Heart right ventricle (tissue), 16 donors: ENCODE measurements at regions not wholly inside any gene's neighbourhood (a gene's known extent, or its start where the extent isn't known, plus 50 kb on each side); places are given as distances from the start of the nearest gene placed in this dataset.

ENCODE experiments used
- ATAC-seq, 8 donors: fragments of 200-7000 bp; cut with Tn5 transposase; one replicate each; pipeline ENCODE4 v1.9.1; 2020; ENCODE audit warnings: mild to moderate bottlenecking in 8 of 8, moderate library complexity in 8 of 8, moderate number of reproducible peaks in 1 of 8
- DNase-seq, 2 donors: peaks; one replicate each; pipeline ENCODE4 v3.0.0-alpha.2; 2020
- H3K27ac ChIP-seq, 10 donors: fragments of 200-600 bp; sonication (generic) in 2 of 10; one replicate each; pipeline versions ENCODE4 v1.5.0 to v1.8.0; 2020 to 2022; ENCODE audit warnings: mild to moderate bottlenecking in 3 of 10
- H3K27me3 ChIP-seq, 7 donors: fragments of 200-600 bp; one replicate each; pipeline ENCODE4 v1.8.0; 2021 to 2022; ENCODE audit warnings: mild to moderate bottlenecking in 2 of 7
- H3K36me3 ChIP-seq, 9 donors: fragments of 200-600 bp; sonication (generic) in 1 of 9; one replicate each; pipeline versions ENCODE4 v1.5.0 to v1.8.0; 2020 to 2022; ENCODE audit warnings: mild to moderate bottlenecking in 2 of 9
- H3K4me1 ChIP-seq, 9 donors: fragments of 200-600 bp; sonication (generic) in 1 of 9; one replicate each; pipeline versions ENCODE4 v1.5.0 to v1.8.0; 2020 to 2022; ENCODE audit warnings: mild to moderate bottlenecking in 4 of 9
- H3K4me3 ChIP-seq, 10 donors: fragments of 200-600 bp; sonication (generic) in 2 of 10; one replicate each; pipeline versions ENCODE4 v1.5.0 to v1.8.0; 2020 to 2022; ENCODE audit warnings: mild to moderate bottlenecking in 7 of 10, moderate library complexity in 2 of 10
- H3K9me3 ChIP-seq, 11 donors: fragments of 200-600 bp in 10 of 11; sonication (generic) in 2 of 11; one replicate each; pipeline versions ENCODE4 v1.5.0 to v1.8.0; 2013 to 2022; ENCODE audit warnings: mild to moderate bottlenecking in 2 of 11, control low read depth in 1 of 11, moderate library complexity in 1 of 11
- CTCF ChIP-seq, 9 donors: fragments of 200-600 bp; sonication (generic) in 2 of 9; IDR thresholded peaks; one replicate each; pipeline versions ENCODE4 v1.5.0 to v1.8.0; 2021 to 2022; ENCODE audit warnings: antibody characterized with exemption in 9 of 9, mild to moderate bottlenecking in 5 of 9, moderate library complexity in 1 of 9
- WGBS, 2 donors: extraction: QIAGEN DNeasy Blood & Tissue Kit; methylation state at CpG; one replicate each; pipeline ENCODE4 v1.1.7; 2013; ENCODE audit warnings: inconsistent platforms in 1 of 2; 5-methylcytosine and 5-hydroxymethylcytosine counted together
- intact Hi-C, 10 donors: fragments of 100-400 bp; cut with DNase I; formaldehyde crosslinking; loops; one replicate each; pipeline versions ENCODE4 v1.11.1 to v1.14.2; 2022
- donor health status: Arrhythmogenic right ventricular cardiomyopathy.
- donor health status: ischemic (EF 13 %, LVEDD 7.1; RV severe dilation, severe dysfunction).
- donor health status: healthy with polysubstance abuse.
- donor health status: DM: no; HTN: yes; CAD: no.
- donor health status: DM: no; HTN: no; CAD: no.
- donor health status: ischemic (EF 25% LVEDD 6.9; RV normal size, moderate dysfunction).
- donor health status: ischemic (EF 25% LVEDD 5.7; RV mildly dilated, moderate dysfunction).
- donor health status: healthy.
- donor health status: DM: yes; HTN: yes; CAD: no.
- donor health status: Ischemic cardiomyopathy.
- donor health status: ischemic (EF 35%, LVEDD 5.7; RV mildly dilated, moderate dysfunction).
- donor health status: nonischemic (EF 11% LVEDD 7.7; RV severe dilation, severe dysfunction).
- donor health status: DM: yes; HTN: yes; CAD: no.
- donor health status: PGD.
- donor health status: ischemic (EF 29% LVEDD 5.4; RV normal size, mild dysfunction).
- donor health status: nonischemic (EF 23%, LVEDD 6.1; RV moderate dilation, normal function).

DNA sequence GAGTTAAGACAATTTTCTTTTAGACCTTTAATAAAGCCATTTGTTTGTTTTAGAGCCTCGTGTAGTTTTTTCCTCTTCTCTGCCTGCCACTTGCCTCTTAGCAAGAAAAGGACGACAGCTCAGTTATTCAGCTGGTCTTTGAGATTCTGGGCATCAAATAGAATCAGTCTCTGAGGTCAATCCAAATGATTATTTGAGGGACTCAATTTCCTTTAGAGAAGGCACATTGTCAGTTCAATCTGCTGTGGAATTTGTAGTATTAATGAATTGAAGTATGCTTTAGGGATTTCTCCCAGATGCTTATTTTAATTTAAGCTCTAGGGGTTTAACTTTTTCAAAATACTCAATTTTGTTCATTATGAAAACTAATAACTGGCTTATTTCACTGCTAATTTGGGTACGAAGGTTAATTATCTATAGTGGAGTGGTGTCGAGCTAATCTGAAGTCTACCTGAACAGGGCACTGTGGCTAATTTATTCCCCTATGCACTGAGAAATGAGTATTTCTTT, 841.2 kb upstream of the AUTS2 start:
- Histone ChIP-seq H3K27me3 (peaks cover 0 to 13% (median 0%) of the 10 kb centered on the region in 7 donors), H3K4me1 (no peaks in the 10 kb centered on the region), H3K4me3 (no peak overlapping the region), H3K9me3 (peaks cover 0 to 6% (median 0%) of the 10 kb centered on the region in 11 donors), H3K27ac (no peak overlapping the region), H3K36me3 (no peaks in the 10 kb centered on the region)
- TF ChIP-seq CTCF (IDR thresholded peaks at IDR 0.05) = no peak
- DNase-seq (no peak), ATAC-seq (no peak)
- 75% methylated on average over 4 of the region's 4 CpGs for WGBS, 2 donors
- intact Hi-C loops = no loop called here

GRCh38 chr7:68760556-68760955, 837.7 kb upstream of the AUTS2 start:
- no peak overlapping the region for H3K27ac ChIP-seq
- no peak for TF ChIP-seq CTCF (IDR thresholded peaks at IDR 0.05)
- ATAC-seq = no peak
- no peak overlapping the region for H3K4me3 ChIP-seq
- H3K9me3 ChIP-seq = peaks cover 0 to 37% (median 4%) of the 10 kb centered on the region in 11 donors
- no peaks in the 10 kb centered on the region for H3K36me3 ChIP-seq
- H3K27me3 ChIP-seq = peaks cover 0 to 8% (median 0%) of the 10 kb centered on the region in 7 donors
- no peak for DNase-seq
- WGBS, 2 donors = 72 to 89% methylated on average over 3 of the region's 3 CpGs
- no peaks in the 10 kb centered on the region for H3K4me1 ChIP-seq
- intact Hi-C loops = no loop called here

DNA sequence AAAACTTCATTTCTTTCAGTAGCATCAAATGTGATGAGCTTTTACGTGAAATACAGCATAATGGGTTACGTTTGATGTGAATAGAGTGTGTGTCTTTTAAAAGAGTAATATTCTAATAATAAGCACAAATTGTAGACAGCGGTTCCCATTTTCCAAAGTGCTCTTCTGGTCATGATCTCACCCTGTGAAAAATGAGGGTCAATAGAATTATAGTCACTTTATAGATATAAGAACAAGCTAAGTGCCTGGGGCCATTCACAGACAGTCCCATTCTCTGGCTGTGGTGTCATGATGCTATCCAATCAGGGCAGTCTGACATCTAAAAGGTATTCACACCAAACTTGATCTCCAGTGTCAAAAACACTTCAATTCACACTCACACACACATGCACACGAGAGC, 830.8 kb upstream of the AUTS2 start:
- TF ChIP-seq CTCF (IDR thresholded peaks at IDR 0.05) = no peak
- ATAC-seq (no peak), DNase-seq (no peak)
- WGBS, 2 donors = 75 to 87% methylated on average over 4 of the region's 4 CpGs
- no peak overlapping the region for H3K27ac ChIP-seq
- intact Hi-C loops = no loop called here
- H3K9me3 ChIP-seq = peaks cover 0 to 28% (median 4%) of the 10 kb centered on the region in 11 donors
- no peaks in the 10 kb centered on the region for H3K27me3 ChIP-seq
- H3K4me3 ChIP-seq = no peak overlapping the region
- H3K36me3 ChIP-seq = no peaks in the 10 kb centered on the region
- H3K4me1 ChIP-seq = peaks cover 0 to 9% (median 3%) of the 10 kb centered on the region in 9 donors

DNA sequence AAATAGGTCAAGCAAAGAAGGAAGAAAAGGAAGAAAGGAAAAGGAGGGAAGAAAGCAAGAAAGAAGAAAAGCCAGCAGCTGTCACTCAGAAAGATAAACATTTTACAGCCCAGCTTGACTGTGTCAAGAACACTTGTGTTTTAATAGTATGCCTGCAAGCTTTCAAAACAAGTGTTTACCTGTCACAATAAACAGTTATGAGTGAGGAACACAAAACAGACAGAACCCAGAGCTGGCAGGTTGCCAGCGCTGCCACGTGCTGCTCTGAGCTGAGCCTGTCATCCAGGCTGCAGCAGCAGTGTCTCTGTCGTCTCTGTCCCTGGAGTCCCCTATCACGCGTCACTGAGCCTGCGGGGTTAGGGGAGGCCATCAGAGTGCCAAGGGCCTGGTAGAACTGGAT, 827.6 kb upstream of the AUTS2 start:
- no peak overlapping the region for H3K4me3 ChIP-seq
- intact Hi-C loops = no loop called here
- peaks cover 0 to under 1% (median 0%) of the 10 kb centered on the region in 11 donors for H3K9me3 ChIP-seq
- 2 to 12% methylated on average over 6 of the region's 6 CpGs for WGBS, 2 donors
- H3K27ac ChIP-seq = no peak overlapping the region
- peaks cover 0 to 3% (median 0%) of the 10 kb centered on the region in 7 donors for H3K27me3 ChIP-seq
- TF ChIP-seq CTCF (IDR thresholded peaks at IDR 0.05) = no peak
- H3K36me3 ChIP-seq = no peaks in the 10 kb centered on the region
- peak in 7 of 8 donors; percentile 42 to 87 (median 75) for ATAC-seq
- peak; percentile 24 to 68 for DNase-seq
- H3K4me1 ChIP-seq = peaks cover 0 to 9% (median 3%) of the 10 kb centered on the region in 9 donors
